ENCODE measurements at regions not wholly inside any gene's neighbourhood (a gene's known extent, or its start where the extent isn't known, plus 50 kb on each side); places are given as distances from the start of the nearest gene placed in this dataset.
"Not testable (repeated sequence)": the region's sequence is repeated elsewhere in the genome, so short reads cannot be mapped to it uniquely, and the experiment has no call there.

- no peak overlapping the region for H3K27ac ChIP-seq (ENCODE audit: low read depth, low read length)
- H3K9ac ChIP-seq (ENCODE audit: low read length in 5 of 5), result no peak overlapping the region
- H3K27me3 ChIP-seq (ENCODE audit: control insufficient read depth in 5 of 5, insufficient read depth in 4 of 5, low read length in 5 of 5), result no peaks in the 10 kb centered on the region
- H3K9me3 ChIP-seq (ENCODE audit: control insufficient read depth in 5 of 5, low read length in 5 of 5), result no peaks in the 10 kb centered on the region
- peaks cover 0 to 5% (median 0%) of the 10 kb centered on the region in 5 donors for H3K36me3 ChIP-seq (ENCODE audit: control insufficient read depth in 5 of 5, insufficient read depth in 5 of 5, low read length in 5 of 5)
- H3K4me3 ChIP-seq (ENCODE audit: low read depth in 1 of 5, low read length in 5 of 5), result no peak overlapping the region
- H3K4me1 ChIP-seq (ENCODE audit: control insufficient read depth in 5 of 5, insufficient read depth in 5 of 5, low read length in 5 of 5), result no peaks in the 10 kb centered on the region
Observed at GRCh38 chr3:189001559-189001958, 170.2 kb upstream of the TPRG1 start.

GRCh38 chr3:189003410-189003809 lies 168.4 kb upstream of the TPRG1 start:
- Histone ChIP-seq H3K27me3 (ENCODE audit: control insufficient read depth in 5 of 5, insufficient read depth in 4 of 5, low read length in 5 of 5) (no peaks in the 10 kb centered on the region), H3K4me3 (ENCODE audit: low read depth in 1 of 5, low read length in 5 of 5) (no peak overlapping the region), H3K9me3 (ENCODE audit: control insufficient read depth in 5 of 5, low read length in 5 of 5) (no peaks in the 10 kb centered on the region), H3K27ac (ENCODE audit: low read depth, low read length) (no peak overlapping the region), H3K4me1 (ENCODE audit: control insufficient read depth in 5 of 5, insufficient read depth in 5 of 5, low read length in 5 of 5) (no peaks in the 10 kb centered on the region), H3K9ac (ENCODE audit: low read length in 5 of 5) (no peak overlapping the region), H3K36me3 (ENCODE audit: control insufficient read depth in 5 of 5, insufficient read depth in 5 of 5, low read length in 5 of 5) (peaks cover 0 to 5% (median 0%) of the 10 kb centered on the region in 5 donors)

GRCh38 chr3:189013224-189013888 lies 158.4 kb upstream of the TPRG1 start:
- Histone ChIP-seq H3K27me3 (ENCODE audit: control insufficient read depth in 5 of 5, insufficient read depth in 4 of 5, low read length in 5 of 5) (no peaks in the 10 kb centered on the region), H3K9me3 (ENCODE audit: control insufficient read depth in 5 of 5, low read length in 5 of 5) (peaks cover 0 to 7% (median 3%) of the 10 kb centered on the region in 5 donors), H3K27ac (ENCODE audit: low read depth, low read length) (no peak overlapping the region), H3K36me3 (ENCODE audit: control insufficient read depth in 5 of 5, insufficient read depth in 5 of 5, low read length in 5 of 5) (no peaks in the 10 kb centered on the region), H3K9ac (ENCODE audit: low read length in 5 of 5) (no peak overlapping the region), H3K4me1 (ENCODE audit: control insufficient read depth in 5 of 5, insufficient read depth in 5 of 5, low read length in 5 of 5) (no peaks in the 10 kb centered on the region), H3K4me3 (ENCODE audit: low read depth in 1 of 5, low read length in 5 of 5) (no peak overlapping the region)

GRCh38 chr3:189014526-189014925 lies 157.2 kb upstream of the TPRG1 start:
- peaks cover 0 to 7% (median 3%) of the 10 kb centered on the region in 5 donors for H3K9me3 ChIP-seq (ENCODE audit: control insufficient read depth in 5 of 5, low read length in 5 of 5)
- no peaks in the 10 kb centered on the region for H3K27me3 ChIP-seq (ENCODE audit: control insufficient read depth in 5 of 5, insufficient read depth in 4 of 5, low read length in 5 of 5)
- H3K4me3 ChIP-seq (ENCODE audit: low read depth in 1 of 5, low read length in 5 of 5), result no peak overlapping the region
- no peak overlapping the region for H3K27ac ChIP-seq (ENCODE audit: low read depth, low read length)
- no peaks in the 10 kb centered on the region for H3K36me3 ChIP-seq (ENCODE audit: control insufficient read depth in 5 of 5, insufficient read depth in 5 of 5, low read length in 5 of 5)
- H3K9ac ChIP-seq (ENCODE audit: low read length in 5 of 5), result no peak overlapping the region
- no peaks in the 10 kb centered on the region for H3K4me1 ChIP-seq (ENCODE audit: control insufficient read depth in 5 of 5, insufficient read depth in 5 of 5, low read length in 5 of 5)

GRCh38 chr3:189022576-189023466 lies 148.9 kb upstream of the TPRG1 start:
- H3K9me3 ChIP-seq (ENCODE audit: control insufficient read depth in 5 of 5, low read length in 5 of 5); H3K27ac ChIP-seq (ENCODE audit: low read depth, low read length); H3K36me3 ChIP-seq (ENCODE audit: control insufficient read depth in 5 of 5, insufficient read depth in 5 of 5, low read length in 5 of 5); H3K4me1 ChIP-seq (ENCODE audit: control insufficient read depth in 5 of 5, insufficient read depth in 5 of 5, low read length in 5 of 5); H3K4me3 ChIP-seq (ENCODE audit: low read depth in 1 of 5, low read length in 5 of 5); H3K27me3 ChIP-seq (ENCODE audit: control insufficient read depth in 5 of 5, insufficient read depth in 4 of 5, low read length in 5 of 5); H3K9ac ChIP-seq (ENCODE audit: low read length in 5 of 5): not testable (repeated sequence)

- H3K4me3 ChIP-seq (ENCODE audit: low read depth in 1 of 5, low read length in 5 of 5), result no peak overlapping the region
- no peak overlapping the region for H3K9ac ChIP-seq (ENCODE audit: low read length in 5 of 5)
- no peaks in the 10 kb centered on the region for H3K27me3 ChIP-seq (ENCODE audit: control insufficient read depth in 5 of 5, insufficient read depth in 4 of 5, low read length in 5 of 5)
- no peak overlapping the region for H3K27ac ChIP-seq (ENCODE audit: low read depth, low read length)
- H3K4me1 ChIP-seq (ENCODE audit: control insufficient read depth in 5 of 5, insufficient read depth in 5 of 5, low read length in 5 of 5), result peaks cover 0 to 3% (median 0%) of the 10 kb centered on the region in 5 donors
- no peaks in the 10 kb centered on the region for H3K9me3 ChIP-seq (ENCODE audit: control insufficient read depth in 5 of 5, low read length in 5 of 5)
- no peaks in the 10 kb centered on the region for H3K36me3 ChIP-seq (ENCODE audit: control insufficient read depth in 5 of 5, insufficient read depth in 5 of 5, low read length in 5 of 5)
Observed at GRCh38 chr3:189025866-189026265, 145.9 kb upstream of the TPRG1 start.

GRCh38 chr3:189027626-189028155 lies 144.1 kb upstream of the TPRG1 start:
- no peak overlapping the region for H3K27ac ChIP-seq (ENCODE audit: low read depth, low read length)
- H3K9me3 ChIP-seq (ENCODE audit: control insufficient read depth in 5 of 5, low read length in 5 of 5), result no peaks in the 10 kb centered on the region
- H3K36me3 ChIP-seq (ENCODE audit: control insufficient read depth in 5 of 5, insufficient read depth in 5 of 5, low read length in 5 of 5), result no peaks in the 10 kb centered on the region
- no peak overlapping the region for H3K9ac ChIP-seq (ENCODE audit: low read length in 5 of 5)
- H3K4me1 ChIP-seq (ENCODE audit: control insufficient read depth in 5 of 5, insufficient read depth in 5 of 5, low read length in 5 of 5), result peaks cover 0 to 3% (median 0%) of the 10 kb centered on the region in 5 donors
- H3K27me3 ChIP-seq (ENCODE audit: control insufficient read depth in 5 of 5, insufficient read depth in 4 of 5, low read length in 5 of 5), result no peaks in the 10 kb centered on the region
- no peak overlapping the region for H3K4me3 ChIP-seq (ENCODE audit: low read depth in 1 of 5, low read length in 5 of 5)

GRCh38 chr3:189038773-189039745 lies 132.7 kb upstream of the TPRG1 start:
- H3K36me3 ChIP-seq (ENCODE audit: control insufficient read depth in 5 of 5, insufficient read depth in 5 of 5, low read length in 5 of 5), result no peaks in the 10 kb centered on the region
- H3K9me3 ChIP-seq (ENCODE audit: control insufficient read depth in 5 of 5, low read length in 5 of 5), result peaks cover 0 to 3% (median 0%) of the 10 kb centered on the region in 5 donors
- H3K27ac ChIP-seq (ENCODE audit: low read depth, low read length), result no peak overlapping the region
- no peaks in the 10 kb centered on the region for H3K27me3 ChIP-seq (ENCODE audit: control insufficient read depth in 5 of 5, insufficient read depth in 4 of 5, low read length in 5 of 5)
- H3K4me1 ChIP-seq (ENCODE audit: control insufficient read depth in 5 of 5, insufficient read depth in 5 of 5, low read length in 5 of 5), result peaks cover 0 to 17% (median 5%) of the 10 kb centered on the region in 5 donors
- H3K9ac ChIP-seq (ENCODE audit: low read length in 5 of 5), result no peak overlapping the region
- H3K4me3 ChIP-seq (ENCODE audit: low read depth in 1 of 5, low read length in 5 of 5), result no peak overlapping the region

GRCh38 chr3:189040656-189041335 lies 131.0 kb upstream of the TPRG1 start:
- H3K36me3 ChIP-seq (ENCODE audit: control insufficient read depth in 5 of 5, insufficient read depth in 5 of 5, low read length in 5 of 5), result no peaks in the 10 kb centered on the region
- no peak overlapping the region for H3K9ac ChIP-seq (ENCODE audit: low read length in 5 of 5)
- peaks cover 0 to 17% (median 5%) of the 10 kb centered on the region in 5 donors for H3K4me1 ChIP-seq (ENCODE audit: control insufficient read depth in 5 of 5, insufficient read depth in 5 of 5, low read length in 5 of 5)
- peaks cover 0 to 3% (median 0%) of the 10 kb centered on the region in 5 donors for H3K9me3 ChIP-seq (ENCODE audit: control insufficient read depth in 5 of 5, low read length in 5 of 5)
- H3K27ac ChIP-seq (ENCODE audit: low read depth, low read length), result no peak overlapping the region
- no peaks in the 10 kb centered on the region for H3K27me3 ChIP-seq (ENCODE audit: control insufficient read depth in 5 of 5, insufficient read depth in 4 of 5, low read length in 5 of 5)
- H3K4me3 ChIP-seq (ENCODE audit: low read depth in 1 of 5, low read length in 5 of 5), result no peak overlapping the region

All from subcutaneous abdominal adipose tissue (tissue), 5 donors.